ENCODE measurements at regions not wholly inside any gene's neighbourhood (a gene's known extent, or its start where the extent isn't known, plus 50 kb on each side); places are given as distances from the start of the nearest gene placed in this dataset.

GRCh38 chr9:117526674-117527073 is 111.8 kb upstream of the ASTN2 start:
- no peak for DNase-seq
- Histone ChIP-seq H4K20me1 (ENCODE audit: insufficient read depth) (no peaks in the 10 kb centered on the region), H3K79me2 (ENCODE audit: insufficient read depth) (no peaks in the 10 kb centered on the region), H3K4me1 (ENCODE audit: control insufficient read depth in 1 of 2, insufficient read depth in 2 of 2, low read depth in 1 of 2, low read length in 1 of 2) (no peaks in the 10 kb centered on the region; a peak in 1 of 4 replicates), H3K27me3 (ENCODE audit: insufficient read depth) (no peaks in the 10 kb centered on the region), H3K4me2 (no peak overlapping the region), H3K9me2 (no peaks in the 10 kb centered on the region), H3K9me3 (no peaks in the 10 kb centered on the region), H3K27ac (ENCODE audit: low read depth in 2 of 2, low read length in 1 of 2) (no peak overlapping the region), H2AFZ (ENCODE audit: low read depth) (no peak overlapping the region), H3F3A (replicated peaks; ENCODE audit: insufficient read depth) (no peaks in the 10 kb centered on the region), H3K4me3 (ENCODE audit: low read depth in 2 of 2, low read length in 1 of 2) (no peak overlapping the region), H3K36me3 (replicated peaks in 1 of 2; ENCODE audit: control insufficient read depth in 1 of 2, insufficient read depth in 2 of 2, low read length in 1 of 2) (no peaks in the 10 kb centered on the region), H3K9ac (no peak overlapping the region)
- POLR2A ChIA-PET, result no interaction called here
- CTCF ChIA-PET, result interaction anchor here (1.6 kb wide), 1 partner anchor 13 kb away, joined by 7 read pairs; no protein-coding TSS in a partner anchor
- TF ChIP-seq MEF2A (IDR thresholded peaks at IDR 0.05; ENCODE audit: borderline replicate concordance, low read depth), result no peak
- TF ChIP-seq SMC3 (IDR thresholded peaks at IDR 0.05; ENCODE audit: low read depth, low read length), result no peak
- TF ChIP-seq REST (IDR thresholded peaks at IDR 0.05; ENCODE audit: low read depth, low read length), result no peak
- TF ChIP-seq NRF1 (IDR thresholded peaks at IDR 0.05; ENCODE audit: low read depth, low read length), result no peak
- no peak for TF ChIP-seq POLR2AphosphoS5 (IDR thresholded peaks at IDR 0.05; ENCODE audit: low read depth, low read length)
- no peak for TF ChIP-seq RCOR1 (IDR thresholded peaks at IDR 0.05; ENCODE audit: low read length)
- TF ChIP-seq FOXM1 (IDR thresholded peaks at IDR 0.05; ENCODE audit: low read depth), result no peak
- no peak for TF ChIP-seq NFIC (IDR thresholded peaks at IDR 0.05; ENCODE audit: borderline replicate concordance)
- TF ChIP-seq USF1 (IDR thresholded peaks at IDR 0.05; ENCODE audit: borderline replicate concordance, low read depth), result no peak
- 16% methylated on average over 2 of the region's 2 CpGs for WGBS (ENCODE audit: low lambda C conversion rate)

- Histone ChIP-seq H3K9me2 (no peaks in the 10 kb centered on the region), H3K79me2 (ENCODE audit: insufficient read depth) (no peaks in the 10 kb centered on the region), H4K20me1 (ENCODE audit: insufficient read depth) (no peaks in the 10 kb centered on the region), H3K36me3 (replicated peaks in 1 of 2; ENCODE audit: control insufficient read depth in 1 of 2, insufficient read depth in 2 of 2, low read length in 1 of 2) (no peaks in the 10 kb centered on the region), H3K9me3 (no peaks in the 10 kb centered on the region), H3K4me2 (no peak overlapping the region), H3F3A (replicated peaks; ENCODE audit: insufficient read depth) (no peaks in the 10 kb centered on the region), H3K27me3 (ENCODE audit: insufficient read depth) (no peaks in the 10 kb centered on the region), H3K4me3 (ENCODE audit: low read depth in 2 of 2, low read length in 1 of 2) (no peak overlapping the region), H3K9ac (no peak overlapping the region), H3K4me1 (ENCODE audit: control insufficient read depth in 1 of 2, insufficient read depth in 2 of 2, low read depth in 1 of 2, low read length in 1 of 2) (no peaks in the 10 kb centered on the region), H3K27ac (ENCODE audit: low read depth in 2 of 2, low read length in 1 of 2) (no peak overlapping the region), H2AFZ (ENCODE audit: low read depth) (no peak overlapping the region)
- DNase-seq, result no peak
- ChIA-PET POLR2A (no interaction called here), CTCF (interaction anchor here (1.0 to 1.2 kb wide), 2 partner anchors 30 to 36 kb away, joined by 3 read pairs; no protein-coding TSS in a partner anchor)
- WGBS (ENCODE audit: low lambda C conversion rate), result 14% methylated on average over 2 of the region's 2 CpGs
- TF ChIP-seq FOSL2 (IDR thresholded peaks at IDR 0.05; ENCODE audit: borderline replicate concordance, low read depth) (no peak), NRF1 (IDR thresholded peaks at IDR 0.05; ENCODE audit: low read depth, low read length) (no peak), CTCF (IDR thresholded peaks at IDR 0.05) (no peak), EZH2phosphoT487 (IDR thresholded peaks at IDR 0.05; ENCODE audit: borderline replicate concordance, low read depth) (no peak), ZBTB33 (IDR thresholded peaks at IDR 0.05; ENCODE audit: borderline replicate concordance, low read depth) (no peak), RXRA (IDR thresholded peaks at IDR 0.05; ENCODE audit: borderline replicate concordance, low read depth) (no peak), USF2 (IDR thresholded peaks at IDR 0.05; ENCODE audit: borderline replicate concordance, low read depth, low read length) (no peak)
Measured at GRCh38 chr9:117523531-117524153, 108.8 kb upstream of the ASTN2 start.
